ENCODE measurements at regions not wholly inside any gene's neighbourhood (a gene's known extent, or its start where the extent isn't known, plus 50 kb on each side); places are given as distances from the start of the nearest gene placed in this dataset.

GRCh38 chr4:181204109-181204508 is 1039.1 kb upstream of the TENM3 start:
- no peak overlapping the region for H3K4me3 ChIP-seq (replicated peaks; ENCODE audit: low read depth, low read length)
- no peak for TF ChIP-seq CTCF (IDR thresholded peaks at IDR 0.05; ENCODE audit: low read depth, low read length, missing control alignments)
- DNase-seq (ENCODE audit: extremely low read depth, low read depth): no peak

DNA sequence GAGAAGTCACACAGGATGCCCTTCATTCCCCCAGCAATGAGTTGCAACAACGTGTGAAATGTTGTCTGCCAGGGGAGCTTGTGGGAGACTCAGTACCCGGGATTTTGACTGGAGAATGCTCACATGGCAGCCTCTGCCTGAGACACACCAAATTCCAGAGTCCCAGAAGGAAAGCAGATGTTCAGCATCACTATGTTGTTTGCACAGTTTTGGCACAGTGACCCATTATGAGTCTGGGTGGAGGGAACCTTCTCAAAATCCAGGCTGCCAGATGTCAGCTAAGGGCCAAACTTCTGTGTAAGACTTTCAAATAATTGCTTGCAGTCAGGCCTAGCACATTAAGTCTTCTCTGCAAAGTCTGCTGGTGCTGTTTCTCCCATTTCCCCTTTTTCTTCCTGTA is 1029.7 kb upstream of the TENM3 start:
- TF ChIP-seq CTCF (IDR thresholded peaks at IDR 0.05; ENCODE audit: low read depth, low read length, missing control alignments): no peak
- H3K4me3 ChIP-seq (replicated peaks; ENCODE audit: low read depth, low read length): no peak overlapping the region
- DNase-seq (ENCODE audit: extremely low read depth, low read depth): no peak

- H3K4me3 ChIP-seq (replicated peaks; ENCODE audit: low read depth, low read length): no peak overlapping the region
- no peak for TF ChIP-seq CTCF (IDR thresholded peaks at IDR 0.05; ENCODE audit: low read depth, low read length, missing control alignments)
- no peak for DNase-seq (ENCODE audit: extremely low read depth, low read depth)
Observed at GRCh38 chr4:181216501-181216900, 1026.7 kb upstream of the TENM3 start.

DNA sequence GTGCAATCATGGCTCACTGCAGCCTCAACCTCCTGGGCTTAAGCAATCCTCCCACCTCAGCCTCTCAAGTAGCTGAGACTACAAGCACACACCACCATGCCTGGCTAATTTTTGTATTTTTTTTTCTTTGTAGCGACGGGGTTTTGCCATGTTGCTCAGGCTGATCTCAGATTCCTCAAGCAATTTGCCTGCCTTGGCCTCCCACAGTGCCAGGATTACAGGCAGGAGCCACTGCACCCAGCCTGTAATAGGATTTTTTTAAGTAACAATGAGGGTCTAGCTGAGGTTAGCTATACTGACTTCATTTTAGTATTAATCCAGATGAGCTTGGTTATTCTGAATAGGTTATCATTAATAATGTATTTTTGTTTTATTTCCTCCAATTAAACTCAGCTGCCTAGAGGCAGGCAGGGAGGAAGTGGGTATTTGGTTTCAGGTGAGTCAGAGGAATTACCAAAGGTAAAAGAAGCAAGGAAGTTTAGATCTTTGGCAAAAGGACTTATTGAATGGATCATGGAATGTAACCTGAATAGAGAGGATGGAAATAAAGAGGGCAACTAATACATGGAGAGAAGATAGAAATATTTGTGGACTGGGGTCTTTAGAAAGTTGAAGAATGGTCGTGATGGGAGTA is 1023.3 kb upstream of the TENM3 start:
- DNase-seq (ENCODE audit: extremely low read depth, low read depth): no peak
- no peak overlapping the region for H3K4me3 ChIP-seq (replicated peaks; ENCODE audit: low read depth, low read length)
- TF ChIP-seq CTCF (IDR thresholded peaks at IDR 0.05; ENCODE audit: low read depth, low read length, missing control alignments): no peak

GRCh38 chr4:181224852-181225251 is 1018.4 kb upstream of the TENM3 start:
- no peak overlapping the region for H3K4me3 ChIP-seq (replicated peaks; ENCODE audit: low read depth, low read length)
- no peak for TF ChIP-seq CTCF (IDR thresholded peaks at IDR 0.05; ENCODE audit: low read depth, low read length, missing control alignments)
- no peak for DNase-seq (ENCODE audit: extremely low read depth, low read depth)

DNA sequence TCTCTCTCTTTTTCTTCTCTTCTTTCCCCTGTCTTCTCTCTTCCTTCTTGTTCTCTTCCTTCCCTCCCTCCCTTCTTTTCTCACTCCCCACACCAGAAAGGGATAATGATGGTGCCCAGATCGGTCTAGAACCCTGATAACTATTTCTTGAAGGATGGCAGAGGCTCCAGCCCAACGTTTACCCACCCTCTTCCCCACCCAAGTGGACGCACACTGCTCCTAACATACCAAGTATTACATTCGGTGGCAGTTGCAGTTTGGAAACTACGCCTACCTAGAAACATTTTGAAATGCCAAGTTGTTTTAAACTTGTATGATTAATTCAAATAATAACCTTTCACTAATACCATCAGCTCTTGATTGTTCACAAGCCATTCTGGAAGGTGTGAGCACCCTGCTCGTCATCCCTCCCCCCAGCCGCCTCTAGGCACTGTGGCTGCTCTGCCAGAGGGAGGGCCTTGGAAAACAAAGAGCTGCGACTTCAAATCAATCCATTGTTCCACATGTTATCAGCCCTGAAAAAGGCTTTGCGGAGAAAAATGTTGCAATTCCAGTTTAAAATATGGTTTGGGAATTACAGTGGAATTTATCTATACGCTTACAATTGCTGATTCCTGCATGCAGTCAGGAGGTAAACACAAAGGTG is 1017.5 kb upstream of the TENM3 start:
- DNase-seq (ENCODE audit: extremely low read depth, low read depth): no peak
- no peak for TF ChIP-seq CTCF (IDR thresholded peaks at IDR 0.05; ENCODE audit: low read depth, low read length, missing control alignments)
- H3K4me3 ChIP-seq (replicated peaks; ENCODE audit: low read depth, low read length): no peak overlapping the region

Measured in HFF-Myc (cell line).